IMR-90 (cell line): ENCODE measurements at regions not wholly inside any gene's neighbourhood (a gene's known extent, or its start where the extent isn't known, plus 50 kb on each side); places are given as distances from the start of the nearest gene placed in this dataset.

Experiments
- BHLHE40 ChIP-seq: fragments of 150-350 bp; IDR thresholded peaks from 2 replicates; pipeline ENCODE4 v1.6.1; 2016; ENCODE audit warnings: mild to moderate bottlenecking, low read depth, low read length
- CEBPB ChIP-seq: IDR thresholded peaks from 2 replicates; pipeline ENCODE4 v1.6.1; 2012; ENCODE audit warnings: low read depth, low read length, improper control_type of control experiment
- CTCF ChIP-seq: conservative IDR thresholded peaks from 2 replicates; pipeline ENCODE4 v1.5.1; 2012; ENCODE audit warnings: mild to moderate bottlenecking, low read depth, low read length, improper control_type of control experiment
- ELK1 ChIP-seq: fragments of 150-350 bp; IDR thresholded peaks from 2 replicates; pipeline ENCODE4 v1.6.1; 2016; ENCODE audit warnings: low read depth, mild to moderate bottlenecking, low read length, moderate library complexity, borderline replicate concordance
- FOS ChIP-seq: fragments of 150-350 bp; IDR thresholded peaks from 2 replicates; pipeline ENCODE4 v1.6.1; 2016; ENCODE audit warnings: low read depth, low read length
- MAFK ChIP-seq: IDR thresholded peaks from 2 replicates; pipeline ENCODE4 v1.6.1; 2012; ENCODE audit warnings: low read depth, low read length, improper control_type of control experiment
- MAZ ChIP-seq: IDR thresholded peaks from 2 replicates; pipeline ENCODE4 v1.6.1; 2012; ENCODE audit warnings: low read depth, mild to moderate bottlenecking, low read length, improper control_type of control experiment, moderate library complexity, borderline replicate concordance
- MXI1 ChIP-seq: IDR thresholded peaks from 2 replicates; pipeline ENCODE4 v1.6.1; 2012; ENCODE audit warnings: low read depth, mild to moderate bottlenecking, low read length, moderate library complexity, borderline replicate concordance
- POLR2A ChIP-seq: IDR thresholded peaks from 2 replicates; pipeline ENCODE4 v1.6.1; 2012; ENCODE audit warnings: mild to moderate bottlenecking, low read depth, low read length
- RAD21 ChIP-seq: IDR thresholded peaks from 2 replicates; pipeline ENCODE4 v1.6.1; 2012; ENCODE audit warnings: low read length, improper control_type of control experiment
- RCOR1 ChIP-seq: IDR thresholded peaks from 2 replicates; pipeline ENCODE4 v1.6.1; 2012; ENCODE audit warnings: mild to moderate bottlenecking, low read length, improper control_type of control experiment; ENCODE audit not compliant: insufficient replicate concordance
- RFX5 ChIP-seq: IDR thresholded peaks from 2 replicates; pipeline ENCODE4 v1.8.0; 2012; ENCODE audit warnings: low read depth, mild to moderate bottlenecking, low read length, moderate library complexity
- SMC3 ChIP-seq: fragments of 150-350 bp; IDR thresholded peaks from 2 replicates; pipeline ENCODE4 v1.6.1; 2016; ENCODE audit warnings: low read depth, mild to moderate bottlenecking, antibody characterized with exemption, low read length, moderate library complexity
- USF2 ChIP-seq: fragments of 150-350 bp; IDR thresholded peaks from 2 replicates; pipeline ENCODE4 v1.6.1; 2017; ENCODE audit warnings: mild to moderate bottlenecking, antibody characterized with exemption, low read length, low read depth

DNA sequence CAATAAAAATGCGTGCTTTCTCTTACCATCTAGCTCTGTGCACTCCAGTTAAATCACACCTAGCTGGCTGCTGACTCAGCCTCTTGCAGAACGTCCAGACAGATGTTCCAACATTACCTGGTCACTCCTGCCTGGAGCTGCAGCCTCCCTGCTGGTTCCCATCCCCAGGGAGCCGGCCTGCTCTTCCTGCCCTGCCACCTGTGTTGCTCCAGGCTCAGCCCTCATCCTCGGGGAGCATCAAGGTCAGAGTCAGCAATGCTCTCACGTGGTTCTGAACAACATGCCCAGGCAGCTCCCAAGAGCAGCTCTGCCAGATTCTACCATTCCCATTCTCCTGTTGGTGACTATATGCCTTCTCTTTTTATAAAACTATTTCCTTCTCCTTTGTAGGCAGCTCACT, 81.3 kb downstream of the GADD45G start:
- TF ChIP-seq USF2 (no peak), SMC3 (no peak), CTCF (no peak), CEBPB (no peak), MAZ (no peak), FOS (no peak), POLR2A (no peak), RFX5 (no peak), RAD21 (no peak), MAFK (no peak), MXI1 (no peak), BHLHE40 (no peak), RCOR1 (no peak), ELK1 (no peak)
